ENCODE measurements at regions not wholly inside any gene's neighbourhood (a gene's known extent, or its start where the extent isn't known, plus 50 kb on each side); places are given as distances from the start of the nearest gene placed in this dataset.

GRCh38 chrX:150239946-150240642 lies 123.0 kb upstream of the MAMLD1 start:
- TF ChIP-seq PCBP1 (IDR thresholded peaks at IDR 0.05; ENCODE audit: borderline replicate concordance, low read depth, low read length) (no peak), YY1 (IDR thresholded peaks at IDR 0.05; ENCODE audit: insufficient read depth, insufficient replicate concordance, low read depth, low read length) (no peak), ZNF766 (CRISPR knock-in tag; IDR thresholded peaks at IDR 0.05; ENCODE audit: borderline replicate concordance) (no peak), SP2 (CRISPR knock-in tag; IDR thresholded peaks at IDR 0.05) (no peak), PTBP1 (IDR thresholded peaks at IDR 0.05; ENCODE audit: low read depth, low read length, poor library complexity, severe bottlenecking) (no peak), CEBPB (IDR thresholded peaks at IDR 0.05; ENCODE audit: borderline replicate concordance, low read depth, low read length) (no peak)

All from HepG2 (cell line).